Smooth muscle cell (in vitro differentiated cells): ENCODE measurements at regions not wholly inside any gene's neighbourhood (a gene's known extent, or its start where the extent isn't known, plus 50 kb on each side); places are given as distances from the start of the nearest gene placed in this dataset.
"Not testable (repeated sequence)": the region's sequence is repeated elsewhere in the genome, so short reads cannot be mapped to it uniquely, and the experiment has no call there.

Source experiments
- DNase-seq: peaks from one replicate; lab custom pipeline; 2025; ENCODE audit not compliant: unreplicated experiment; lab: John Stamatoyannopoulos, UW
- H2AFZ ChIP-seq: fragments of 200-600 bp; sonication (generic); 2 replicates; pipeline ENCODE4 v1.6.0; 2016; ENCODE audit warnings: antibody characterized with exemption, low read depth, mild to moderate bottlenecking
- H3F3A ChIP-seq: fragments of 200-600 bp; sonication (generic); 2 replicates; pipeline ENCODE4 v1.6.0; 2017; ENCODE audit warnings: antibody characterized with exemption, low read depth
- H3K27ac ChIP-seq: fragments of 200-600 bp; sonication (generic); 2 replicates; pipeline ENCODE4 v1.5.1; 2016; ENCODE audit warnings: low read depth, mild to moderate bottlenecking
- H3K27me3 ChIP-seq: fragments of 200-600 bp; sonication (generic); 2 replicates; pipeline ENCODE4 v1.6.1; 2016; ENCODE audit warnings: low read depth, mild to moderate bottlenecking
- H3K36me3 ChIP-seq: fragments of 200-600 bp; sonication (generic); 2 replicates; pipeline ENCODE4 v1.5.1; 2016; ENCODE audit warnings: low read depth
- H3K4me1 ChIP-seq: fragments of 200-600 bp; sonication (generic); 2 replicates; pipeline ENCODE4 v1.5.1; 2016; ENCODE audit warnings: low read depth
- H3K4me2 ChIP-seq: fragments of 200-600 bp; sonication (generic); 2 replicates; pipeline ENCODE4 v1.6.0; 2016; ENCODE audit warnings: mild to moderate bottlenecking
- H3K4me3 ChIP-seq: fragments of 200-600 bp; sonication (generic); 2 replicates; pipeline ENCODE4 v1.5.1; 2016; ENCODE audit warnings: mild to moderate bottlenecking
- H3K79me2 ChIP-seq: fragments of 200-600 bp; sonication (generic); 2 replicates; pipeline ENCODE4 v1.6.0; 2016; ENCODE audit warnings: low read depth, mild to moderate bottlenecking
- H3K9ac ChIP-seq: fragments of 200-600 bp; sonication (generic); 2 replicates; pipeline ENCODE4 v1.6.0; 2016; ENCODE audit warnings: low read depth
- H3K9me3 ChIP-seq: fragments of 200-600 bp; sonication (generic); replicated peaks from 2 replicates; pipeline ENCODE4 v1.5.1; 2016; ENCODE audit warnings: low read depth
- H4K20me1 ChIP-seq: fragments of 200-600 bp; sonication (generic); 2 replicates; pipeline ENCODE4 v1.6.0; 2016; ENCODE audit warnings: low read depth
- WGBS: methylation state at CpG from one replicate; pipeline ENCODE4 v1.1.7; 2016; ENCODE audit warnings: low lambda C conversion rate; 5-methylcytosine and 5-hydroxymethylcytosine counted together
- TF ChIP-seq, protein P1 (sequence below): fragments of 200-600 bp; sonication (generic); IDR thresholded peaks from 2 replicates; pipeline ENCODE4 v1.5.1; 2017; ENCODE audit warnings: borderline replicate concordance, mild to moderate bottlenecking, antibody characterized with exemption; ENCODE audit not compliant: insufficient read depth, poor library complexity, severe bottlenecking

DNA sequence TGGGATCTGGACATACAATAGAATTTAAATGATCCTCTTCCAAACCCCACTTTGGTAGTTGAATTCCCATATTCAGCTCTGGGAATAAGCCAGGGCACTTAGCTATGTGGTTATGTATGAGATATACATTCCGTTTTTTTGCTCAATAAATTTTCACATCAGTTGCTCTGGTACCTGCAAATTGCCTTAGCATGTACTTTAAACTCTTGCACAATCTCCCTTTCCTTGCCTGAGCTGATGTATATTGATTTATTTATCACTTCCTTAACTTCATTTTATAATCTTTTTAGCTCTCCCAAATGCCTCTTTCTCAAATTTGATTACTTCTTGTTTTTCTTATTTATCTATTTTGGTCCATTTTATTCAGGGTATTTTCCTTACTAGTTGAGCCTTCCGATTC lies 90.1 kb upstream of the AGA start:
- H3K36me3 ChIP-seq, result no peaks in the 10 kb centered on the region
- 94% methylated on average over 2 of the region's 2 CpGs for WGBS
- no peak overlapping the region for H3K9ac ChIP-seq
- no peak overlapping the region for H2AFZ ChIP-seq
- no peaks in the 10 kb centered on the region for H3F3A ChIP-seq
- H3K9me3 ChIP-seq, result no peaks in the 10 kb centered on the region
- H3K4me1 ChIP-seq, result no peaks in the 10 kb centered on the region
- no peaks in the 10 kb centered on the region for H3K79me2 ChIP-seq
- TF ChIP-seq, protein P1, sequence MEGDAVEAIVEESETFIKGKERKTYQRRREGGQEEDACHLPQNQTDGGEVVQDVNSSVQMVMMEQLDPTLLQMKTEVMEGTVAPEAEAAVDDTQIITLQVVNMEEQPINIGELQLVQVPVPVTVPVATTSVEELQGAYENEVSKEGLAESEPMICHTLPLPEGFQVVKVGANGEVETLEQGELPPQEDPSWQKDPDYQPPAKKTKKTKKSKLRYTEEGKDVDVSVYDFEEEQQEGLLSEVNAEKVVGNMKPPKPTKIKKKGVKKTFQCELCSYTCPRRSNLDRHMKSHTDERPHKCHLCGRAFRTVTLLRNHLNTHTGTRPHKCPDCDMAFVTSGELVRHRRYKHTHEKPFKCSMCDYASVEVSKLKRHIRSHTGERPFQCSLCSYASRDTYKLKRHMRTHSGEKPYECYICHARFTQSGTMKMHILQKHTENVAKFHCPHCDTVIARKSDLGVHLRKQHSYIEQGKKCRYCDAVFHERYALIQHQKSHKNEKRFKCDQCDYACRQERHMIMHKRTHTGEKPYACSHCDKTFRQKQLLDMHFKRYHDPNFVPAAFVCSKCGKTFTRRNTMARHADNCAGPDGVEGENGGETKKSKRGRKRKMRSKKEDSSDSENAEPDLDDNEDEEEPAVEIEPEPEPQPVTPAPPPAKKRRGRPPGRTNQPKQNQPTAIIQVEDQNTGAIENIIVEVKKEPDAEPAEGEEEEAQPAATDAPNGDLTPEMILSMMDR, result no peak
- no peaks in the 10 kb centered on the region for H3K27me3 ChIP-seq
- no peaks in the 10 kb centered on the region for H4K20me1 ChIP-seq
- H3K27ac ChIP-seq, result no peak overlapping the region
- no peak for DNase-seq
- H3K4me3 ChIP-seq, result no peak overlapping the region
- H3K4me2 ChIP-seq, result no peak overlapping the region

DNA sequence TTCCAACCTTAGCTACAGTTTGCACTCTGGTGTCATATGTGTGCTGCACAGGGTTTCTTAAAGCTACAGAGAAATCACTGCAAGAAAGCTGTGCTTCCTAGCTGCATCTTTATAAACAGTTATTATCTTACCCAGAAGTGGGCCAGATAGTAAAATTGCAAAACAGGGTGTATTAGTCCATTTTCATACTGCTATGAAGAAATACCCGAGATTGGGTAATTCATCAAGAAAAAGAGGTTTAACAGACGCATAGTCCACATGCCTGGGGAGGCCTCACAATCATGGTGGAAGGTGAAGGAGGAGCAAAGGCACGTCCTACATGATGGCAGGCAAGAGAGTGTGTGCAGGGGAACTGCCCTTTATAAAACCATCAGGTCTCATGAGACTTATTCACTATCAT lies 92.6 kb upstream of the AGA start:
- not testable (repeated sequence) for H3K27ac ChIP-seq, H3K4me2 ChIP-seq, DNase-seq, H2AFZ ChIP-seq, H3K9me3 ChIP-seq, H3K4me3 ChIP-seq, H3K4me1 ChIP-seq, H4K20me1 ChIP-seq, H3K36me3 ChIP-seq, H3K9ac ChIP-seq, H3K27me3 ChIP-seq, H3K79me2 ChIP-seq, H3F3A ChIP-seq
- WGBS, result 61% methylated on average over 3 of the region's 3 CpGs

DNA sequence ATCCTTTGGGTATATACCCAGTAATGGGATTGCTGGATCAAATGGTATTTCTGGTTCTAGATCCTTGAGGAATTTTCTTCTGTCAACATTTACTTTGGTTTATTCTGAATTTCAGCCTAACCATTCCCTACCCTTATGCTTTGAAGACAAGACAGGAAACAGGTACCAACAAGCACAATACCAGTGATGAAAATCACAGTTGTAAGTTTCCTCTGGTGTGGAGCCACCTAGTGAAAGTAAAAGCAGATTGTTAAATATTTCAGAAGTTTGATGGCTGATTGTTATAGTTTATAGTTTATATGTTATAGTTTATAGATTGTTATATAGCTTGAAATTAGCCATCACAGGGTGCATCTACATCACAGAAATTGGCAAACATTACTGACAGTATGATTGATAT lies 104.5 kb upstream of the AGA start:
- no peak overlapping the region for H3K4me2 ChIP-seq
- TF ChIP-seq, protein P1, result no peak
- H3K9me3 ChIP-seq, result no peaks in the 10 kb centered on the region
- no peak overlapping the region for H2AFZ ChIP-seq
- no peaks in the 10 kb centered on the region for H3K27me3 ChIP-seq
- H3K9ac ChIP-seq, result no peak overlapping the region
- H3F3A ChIP-seq, result no peaks in the 10 kb centered on the region
- H3K36me3 ChIP-seq, result no peaks in the 10 kb centered on the region
- no peaks in the 10 kb centered on the region for H3K79me2 ChIP-seq
- no peaks in the 10 kb centered on the region for H3K4me1 ChIP-seq
- no peak overlapping the region for H3K4me3 ChIP-seq
- no peak for DNase-seq
- H3K27ac ChIP-seq, result no peak overlapping the region
- no peaks in the 10 kb centered on the region for H4K20me1 ChIP-seq

DNA sequence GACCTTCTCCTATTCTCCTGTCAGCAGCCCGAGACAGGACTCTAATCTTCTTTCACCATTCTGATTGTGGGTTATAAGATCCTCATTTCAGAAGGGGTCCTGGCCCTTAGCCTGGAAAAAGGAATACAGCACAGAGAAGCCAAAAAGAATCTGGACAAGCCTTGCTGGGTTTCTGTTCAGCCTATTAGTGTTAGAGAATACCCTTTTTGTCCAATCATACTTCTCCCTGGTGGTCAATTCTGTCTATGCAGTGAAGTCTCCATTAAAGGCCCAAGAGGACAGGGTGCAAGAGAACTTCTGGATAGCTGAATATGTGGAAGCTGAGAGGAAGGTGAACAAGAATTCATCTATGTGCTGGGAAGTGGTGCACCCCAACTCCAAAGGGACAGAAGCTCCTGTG lies 105.7 kb upstream of the AGA start:
- H3K4me3 ChIP-seq, result no peak overlapping the region
- WGBS, result 86% methylated on average over 1 of the region's 1 CpG
- H3K79me2 ChIP-seq, result no peaks in the 10 kb centered on the region
- no peak overlapping the region for H3K4me2 ChIP-seq
- H3K27ac ChIP-seq, result no peak overlapping the region
- no peaks in the 10 kb centered on the region for H4K20me1 ChIP-seq
- H2AFZ ChIP-seq, result no peak overlapping the region
- H3K9ac ChIP-seq, result no peak overlapping the region
- H3F3A ChIP-seq, result no peaks in the 10 kb centered on the region
- H3K4me1 ChIP-seq, result no peaks in the 10 kb centered on the region
- TF ChIP-seq, protein P1, result no peak
- H3K36me3 ChIP-seq, result no peaks in the 10 kb centered on the region
- no peaks in the 10 kb centered on the region for H3K27me3 ChIP-seq
- no peak for DNase-seq
- H3K9me3 ChIP-seq, result no peaks in the 10 kb centered on the region
